ENCODE measurements at regions not wholly inside any gene's neighbourhood (a gene's known extent, or its start where the extent isn't known, plus 50 kb on each side); places are given as distances from the start of the nearest gene placed in this dataset.

GRCh38 chr7:55271069-55271626 lies 94.0 kb upstream of the LANCL2 start:
- TF ChIP-seq CTCF (IDR thresholded peaks at IDR 0.05; ENCODE audit: control extremely low read depth in 1 of 3, insufficient read depth in 1 of 3, low read depth in 1 of 3, low read length in 3 of 3) (peak in 2 of 3 experiments; percentile 22 to 39; a peak in 2 of 4 replicates), JUND (IDR thresholded peaks at IDR 0.05; ENCODE audit: low read length) (no peak), POLR2A (IDR thresholded peaks at IDR 0.05; ENCODE audit: control extremely low read depth in 1 of 2, low read depth in 2 of 2, low read length in 2 of 2) (no peak), SP1 (IDR thresholded peaks at IDR 0.05; ENCODE audit: low read depth, low read length) (no peak), TAF1 (IDR thresholded peaks at IDR 0.05; ENCODE audit: low read depth, low read length) (no peak), MAX (IDR thresholded peaks at IDR 0.05) (no peak), EP300 (IDR thresholded peaks at IDR 0.05; ENCODE audit: borderline replicate concordance in 1 of 2, low read depth in 2 of 2, low read length in 2 of 2) (no peak), EZH2 (IDR thresholded peaks at IDR 0.05; ENCODE audit: low read depth, low read length, severe bottlenecking) (no peak), POLR2AphosphoS5 (IDR thresholded peaks at IDR 0.05; ENCODE audit: low read depth, low read length) (no peak), E2F6 (IDR thresholded peaks at IDR 0.05) (no peak), FOSL1 (IDR thresholded peaks at IDR 0.05; ENCODE audit: insufficient read depth, low read depth, low read length) (no peak), SIN3A (conservative IDR thresholded peaks at IDR 0.05 in 1 of 2, IDR thresholded peaks at IDR 0.05 in 1 of 2; ENCODE audit: low read depth in 1 of 2, low read length in 2 of 2) (no peak), RAD21 (IDR thresholded peaks at IDR 0.05 in 1 of 2, conservative IDR thresholded peaks at IDR 0.05 in 1 of 2; ENCODE audit: low read depth in 2 of 2, low read length in 2 of 2) (peak; percentile 32 to 61)

All from H1 (cell line).